MG63 (cell line): ENCODE measurements at regions not wholly inside any gene's neighbourhood (a gene's known extent, or its start where the extent isn't known, plus 50 kb on each side); places are given as distances from the start of the nearest gene placed in this dataset.
"Not testable (repeated sequence)": the region's sequence is repeated elsewhere in the genome, so short reads cannot be mapped to it uniquely, and the experiment has no call there.

ENCODE experiments used
- DNase-seq: peaks from one replicate; pipeline ENCODE4 v3.0.0-alpha.2; 2020
- H3K27me3 ChIP-seq: fragments of 250-450 bp; sonication (Bioruptor Pico); 2 replicates; pipeline ENCODE4 v1.5.1; 2020; ENCODE audit warnings: mild to moderate bottlenecking, moderate library complexity
- H3K36me3 ChIP-seq: fragments of 250-450 bp; sonication (Bioruptor Pico); 2 replicates; pipeline ENCODE4 v1.5.1; 2020; ENCODE audit warnings: mild to moderate bottlenecking, moderate library complexity
- H3K4me3 ChIP-seq: fragments of 250-450 bp; sonication (Bioruptor Pico); 2 replicates; pipeline ENCODE4 v1.5.1; 2020; ENCODE audit warnings: mild to moderate bottlenecking, moderate library complexity
- H3K9me3 ChIP-seq: fragments of 250-450 bp; sonication (Bioruptor Pico); 2 replicates; pipeline ENCODE4 v1.5.1; 2020; ENCODE audit warnings: mild to moderate bottlenecking, moderate library complexity

- no peaks in the 10 kb centered on the region for H3K36me3 ChIP-seq
- no peaks in the 10 kb centered on the region for H3K9me3 ChIP-seq
- DNase-seq: no peak
- H3K4me3 ChIP-seq: no peak overlapping the region
- no peaks in the 10 kb centered on the region for H3K27me3 ChIP-seq
Observed at GRCh38 chr13:54573186-54573585, 1544.6 kb downstream of the OLFM4 start.

GRCh38 chr13:54574791-54575190, 1546.2 kb downstream of the OLFM4 start:
- Histone ChIP-seq H3K27me3 (no peaks in the 10 kb centered on the region), H3K4me3 (no peak overlapping the region), H3K9me3 (no peaks in the 10 kb centered on the region), H3K36me3 (no peaks in the 10 kb centered on the region)
- DNase-seq: no peak

GRCh38 chr13:54591540-54591939, 1562.9 kb downstream of the OLFM4 start:
- Histone ChIP-seq H3K27me3 (no peaks in the 10 kb centered on the region), H3K36me3 (no peaks in the 10 kb centered on the region), H3K4me3 (no peak overlapping the region), H3K9me3 (no peaks in the 10 kb centered on the region)
- no peak for DNase-seq

- no peak for DNase-seq
- Histone ChIP-seq H3K4me3 (no peak overlapping the region), H3K9me3 (no peaks in the 10 kb centered on the region), H3K27me3 (no peaks in the 10 kb centered on the region), H3K36me3 (no peaks in the 10 kb centered on the region)
Observed at GRCh38 chr13:54592201-54592600, 1563.6 kb downstream of the OLFM4 start.

GRCh38 chr13:54593504-54593903, 1564.9 kb downstream of the OLFM4 start:
- H3K27me3 ChIP-seq: no peaks in the 10 kb centered on the region
- H3K36me3 ChIP-seq: no peaks in the 10 kb centered on the region
- no peaks in the 10 kb centered on the region for H3K9me3 ChIP-seq
- H3K4me3 ChIP-seq: no peak overlapping the region
- DNase-seq: no peak

GRCh38 chr13:54597540-54598088, 1569.0 kb downstream of the OLFM4 start:
- H3K4me3 ChIP-seq: no peak overlapping the region
- H3K36me3 ChIP-seq: no peaks in the 10 kb centered on the region
- DNase-seq: no peak
- no peaks in the 10 kb centered on the region for H3K27me3 ChIP-seq
- H3K9me3 ChIP-seq: no peaks in the 10 kb centered on the region

GRCh38 chr13:54599413-54599812, 1570.8 kb downstream of the OLFM4 start:
- H3K9me3 ChIP-seq: no peaks in the 10 kb centered on the region
- no peak for DNase-seq
- no peak overlapping the region for H3K4me3 ChIP-seq
- H3K27me3 ChIP-seq: no peaks in the 10 kb centered on the region
- no peaks in the 10 kb centered on the region for H3K36me3 ChIP-seq

- Histone ChIP-seq H3K4me3 (no peak overlapping the region), H3K9me3 (no peaks in the 10 kb centered on the region), H3K36me3 (no peaks in the 10 kb centered on the region), H3K27me3 (no peaks in the 10 kb centered on the region)
- no peak for DNase-seq
Observed at GRCh38 chr13:54606944-54607343, 1578.3 kb downstream of the OLFM4 start.

GRCh38 chr13:54607421-54607820, 1578.8 kb downstream of the OLFM4 start:
- Histone ChIP-seq H3K4me3 (no peak overlapping the region), H3K27me3 (no peaks in the 10 kb centered on the region), H3K36me3 (no peaks in the 10 kb centered on the region), H3K9me3 (no peaks in the 10 kb centered on the region)
- DNase-seq: no peak

- H3K4me3 ChIP-seq: no peak overlapping the region
- no peak for DNase-seq
- H3K27me3 ChIP-seq: no peaks in the 10 kb centered on the region
- no peaks in the 10 kb centered on the region for H3K36me3 ChIP-seq
- no peaks in the 10 kb centered on the region for H3K9me3 ChIP-seq
Observed at GRCh38 chr13:54611390-54611789, 1582.8 kb downstream of the OLFM4 start.

GRCh38 chr13:54614726-54615125, 1586.1 kb downstream of the OLFM4 start:
- no peak overlapping the region for H3K4me3 ChIP-seq
- DNase-seq: no peak
- no peaks in the 10 kb centered on the region for H3K36me3 ChIP-seq
- no peaks in the 10 kb centered on the region for H3K27me3 ChIP-seq
- H3K9me3 ChIP-seq: no peaks in the 10 kb centered on the region

- H3K36me3 ChIP-seq, H3K27me3 ChIP-seq, H3K4me3 ChIP-seq, H3K9me3 ChIP-seq, DNase-seq: not testable (repeated sequence)
Observed at GRCh38 chr13:54626504-54626903, 1597.9 kb downstream of the OLFM4 start.

GRCh38 chr13:54627646-54628372, 1599.2 kb downstream of the OLFM4 start:
- H3K4me3 ChIP-seq: no peak overlapping the region
- H3K9me3 ChIP-seq: no peaks in the 10 kb centered on the region
- H3K27me3 ChIP-seq: no peaks in the 10 kb centered on the region
- no peaks in the 10 kb centered on the region for H3K36me3 ChIP-seq
- no peak for DNase-seq

GRCh38 chr13:54628383-54628782, 1599.8 kb downstream of the OLFM4 start:
- Histone ChIP-seq H3K36me3 (no peaks in the 10 kb centered on the region), H3K27me3 (no peaks in the 10 kb centered on the region), H3K4me3 (no peak overlapping the region), H3K9me3 (no peaks in the 10 kb centered on the region)
- DNase-seq: no peak

- Histone ChIP-seq H3K9me3 (no peaks in the 10 kb centered on the region), H3K4me3 (no peak overlapping the region), H3K27me3 (no peaks in the 10 kb centered on the region), H3K36me3 (no peaks in the 10 kb centered on the region)
- no peak for DNase-seq
Observed at GRCh38 chr13:54633456-54633855, 1604.8 kb downstream of the OLFM4 start.

GRCh38 chr13:54636231-54636630, 1607.6 kb downstream of the OLFM4 start:
- Histone ChIP-seq H3K36me3 (no peaks in the 10 kb centered on the region), H3K4me3 (no peak overlapping the region), H3K27me3 (no peaks in the 10 kb centered on the region), H3K9me3 (no peaks in the 10 kb centered on the region)
- no peak for DNase-seq

- DNase-seq: no peak
- Histone ChIP-seq H3K4me3 (no peak overlapping the region), H3K36me3 (no peaks in the 10 kb centered on the region), H3K27me3 (no peaks in the 10 kb centered on the region), H3K9me3 (no peaks in the 10 kb centered on the region)
Observed at GRCh38 chr13:54637366-54637765, 1608.8 kb downstream of the OLFM4 start.

GRCh38 chr13:54640719-54641118, 1612.1 kb downstream of the OLFM4 start:
- no peak overlapping the region for H3K4me3 ChIP-seq
- no peak for DNase-seq
- no peaks in the 10 kb centered on the region for H3K36me3 ChIP-seq
- no peaks in the 10 kb centered on the region for H3K9me3 ChIP-seq
- no peaks in the 10 kb centered on the region for H3K27me3 ChIP-seq
